A549 (cell line): ENCODE measurements at regions not wholly inside any gene's neighbourhood (a gene's known extent, or its start where the extent isn't known, plus 50 kb on each side); places are given as distances from the start of the nearest gene placed in this dataset.

Source experiments
- ATAC-seq, 2 experiments: fragments of 200-7000 bp in 1 of 2; fragments of >200 bp in 1 of 2; cut with Nextera tagmentation in 1 of 2; cut with Tn5 transposase in 1 of 2; 3 replicates each; pipeline versions ENCODE4 v1.8.0 to v1.9.1; 2018 to 2020; ENCODE audit warnings: mild to moderate bottlenecking in 1 of 2, moderate library complexity in 1 of 2
- CTCF ChIA-PET: fragments of 300-600 bp; sonication (Branson Sonifier 250); formaldehyde crosslinking; extraction: SDS; loops from one replicate; lab custom pipeline; 2021; ENCODE audit warnings: antibody characterized with exemption, inconsistent platforms; lab: Yijun Ruan, JAX
- POLR2A ChIA-PET: fragments of 350-600 bp; formaldehyde crosslinking; extraction: SDS; loops from one replicate; lab custom pipeline; 2021; ENCODE audit warnings: antibody characterized with exemption, inconsistent platforms; lab: Yijun Ruan, JAX
- DNase-seq, 2 experiments: peaks; one replicate each; pipeline versions ENCODE4 v3.0.0 to v3.0.0-alpha.2; 2011 to 2016; ENCODE audit warnings: low read depth in 1 of 2, low spot score in 1 of 2
- FAIRE-seq: peaks from 2 replicates; lab custom pipeline; 2011; peaks lifted over from hg19 to GRCh38; lab: Jason Lieb, UNC
- H3K27ac ChIP-seq, 2 experiments: fragments of >200 bp; sonication (Bioruptor Twin); formaldehyde crosslinking; 3 replicates each; pipeline ENCODE4 v1.5.1; 2016 to 2017
- H3K4me1 ChIP-seq: fragments of >200 bp; sonication (Bioruptor Twin); formaldehyde crosslinking; 3 replicates; pipeline ENCODE4 v1.6.1; 2016
- H3K4me2 ChIP-seq: fragments of >200 bp; sonication (Bioruptor Twin); formaldehyde crosslinking; 3 replicates; pipeline ENCODE4 v1.6.1; 2016
- H3K4me3 ChIP-seq: fragments of >200 bp; sonication (Bioruptor Twin); formaldehyde crosslinking; 3 replicates; pipeline ENCODE4 v1.5.1; 2016
- H3K9me3 ChIP-seq: fragments of >200 bp; sonication (Bioruptor Twin); formaldehyde crosslinking; 3 replicates; pipeline ENCODE4 v1.6.1; 2016
- BHLHE40 ChIP-seq: IDR thresholded peaks from 2 replicates; pipeline ENCODE4 v1.6.1; 2012; ENCODE audit warnings: low read depth, low read length, inconsistent platforms
- CBX2 ChIP-seq: fragments of 200-600 bp; sonication (generic); IDR thresholded peaks from 2 replicates; pipeline ENCODE4 v1.6.1; 2016; ENCODE audit warnings: low read depth, mild to moderate bottlenecking, borderline replicate concordance
- CHD4 ChIP-seq: fragments of 200-600 bp; sonication (generic); IDR thresholded peaks from 2 replicates; pipeline ENCODE4 v1.6.1; 2016; ENCODE audit warnings: antibody characterized with exemption, mild to moderate bottlenecking, borderline replicate concordance
- CTCF ChIP-seq: fragments of >200 bp; sonication (Bioruptor Twin); formaldehyde crosslinking; IDR thresholded peaks from 3 replicates; pipeline ENCODE4 v1.5.1; 2016
- E2F6 ChIP-seq: IDR thresholded peaks from 2 replicates; pipeline ENCODE4 v1.6.1; 2012; ENCODE audit warnings: low read depth, borderline replicate concordance
- EHF ChIP-seq: fragments of 250-450 bp; sonication (Bioruptor Pico); IDR thresholded peaks from 2 replicates; pipeline ENCODE4 v1.5.0; 2020; ENCODE audit warnings: mild to moderate bottlenecking
- ELK1 ChIP-seq: fragments of 150-350 bp; IDR thresholded peaks from 2 replicates; pipeline ENCODE4 v1.6.1; 2014; ENCODE audit warnings: low read depth, mild to moderate bottlenecking, low read length
- EP300 ChIP-seq, 2 experiments: fragments of >200 bp; sonication (Bioruptor Twin); formaldehyde crosslinking; IDR thresholded peaks; 2 replicates in 1 of 2; 3 replicates in 1 of 2; pipeline ENCODE4 v1.6.1; 2016 to 2017
- FOSB ChIP-seq: fragments of 250-450 bp; sonication (Bioruptor Pico); IDR thresholded peaks from 2 replicates; pipeline ENCODE4 v1.5.0; 2020; ENCODE audit warnings: mild to moderate bottlenecking, moderate library complexity
- FOSL2 ChIP-seq, 2 experiments: fragments of 450-650 bp in 1 of 2; fragments of >200 bp in 1 of 2; sonication (Bioruptor Twin) in 1 of 2; formaldehyde crosslinking; IDR thresholded peaks; 2 replicates each; pipeline versions ENCODE4 v1.5.0 to v1.6.1; 2016 to 2020; ENCODE audit warnings: mild to moderate bottlenecking in 1 of 2, moderate library complexity in 1 of 2
- FOXS1 ChIP-seq: fragments of 250-450 bp; sonication (Bioruptor Pico); IDR thresholded peaks from 2 replicates; pipeline ENCODE4 v1.5.0; 2020; ENCODE audit warnings: mild to moderate bottlenecking, moderate library complexity
- GATA3 ChIP-seq: IDR thresholded peaks from 2 replicates; pipeline ENCODE4 v1.6.1; 2012; ENCODE audit warnings: borderline replicate concordance
- HDAC2 ChIP-seq: fragments of 200-600 bp; sonication (generic); IDR thresholded peaks from 2 replicates; pipeline ENCODE4 v1.6.1; 2016
- HOXA7 ChIP-seq: fragments of 250-450 bp; sonication (Bioruptor Pico); IDR thresholded peaks from 2 replicates; pipeline ENCODE4 v1.5.0; 2020; ENCODE audit warnings: mild to moderate bottlenecking, moderate library complexity
- HOXB13 ChIP-seq: fragments of 250-450 bp; sonication (Bioruptor Pico); IDR thresholded peaks from 2 replicates; pipeline ENCODE4 v1.5.0; 2020; ENCODE audit warnings: low read depth, mild to moderate bottlenecking, moderate library complexity
- JUNB ChIP-seq: fragments of >200 bp; sonication (Bioruptor Twin); formaldehyde crosslinking; IDR thresholded peaks from 2 replicates; pipeline ENCODE4 v1.6.1; 2016
- MAZ ChIP-seq: fragments of 150-350 bp; IDR thresholded peaks from 2 replicates; pipeline ENCODE4 v1.6.1; 2014; ENCODE audit warnings: antibody characterized with exemption, low read depth, low read length, borderline replicate concordance
- NR3C1 ChIP-seq: fragments of >200 bp; sonication (Bioruptor Twin); formaldehyde crosslinking; IDR thresholded peaks from 3 replicates; pipeline ENCODE4 v1.6.1; 2017
- PBX3 ChIP-seq: IDR thresholded peaks from 2 replicates; pipeline ENCODE4 v1.6.1; 2012
- RAD21 ChIP-seq, 2 experiments: fragments of >200 bp in 1 of 2; sonication (Bioruptor Twin) in 1 of 2; formaldehyde crosslinking in 1 of 2; IDR thresholded peaks in 1 of 2; conservative IDR thresholded peaks in 1 of 2; 2 replicates in 1 of 2; 3 replicates in 1 of 2; pipeline ENCODE4 v1.6.1; 2012 to 2018; ENCODE audit warnings: inconsistent platforms in 1 of 2
- RFX5 ChIP-seq: fragments of 450-650 bp; IDR thresholded peaks from 2 replicates; pipeline ENCODE4 v1.7.1; 2014; ENCODE audit warnings: antibody characterized with exemption, mild to moderate bottlenecking, moderate library complexity
- TFCP2L1 ChIP-seq: fragments of 250-450 bp; sonication (Bioruptor Pico); IDR thresholded peaks from 2 replicates; pipeline ENCODE4 v1.5.0; 2021; ENCODE audit warnings: mild to moderate bottlenecking
- ZNF302 ChIP-seq: fragments of 250-450 bp; sonication (Bioruptor Pico); IDR thresholded peaks from 2 replicates; pipeline ENCODE4 v1.9.0; 2021; ENCODE audit warnings: inconsistent platforms, mild to moderate bottlenecking, moderate library complexity
- ZSCAN20 ChIP-seq: fragments of 250-450 bp; sonication (Bioruptor Pico); IDR thresholded peaks from 2 replicates; pipeline ENCODE4 v1.8.0; 2022; ENCODE audit warnings: mild to moderate bottlenecking, moderate library complexity
- WGBS: methylation state at CpG from one replicate; pipeline ENCODE4 v1.1.6; 2017; ENCODE audit errors: missing lambda C conversion rate; 5-methylcytosine and 5-hydroxymethylcytosine counted together

- H3K9me3 ChIP-seq = no peaks in the 10 kb centered on the region; the same call in 2 of the 3 replicates
- DNase-seq (no peak), ATAC-seq (no peak), FAIRE-seq (no peak)
- no peaks in the 10 kb centered on the region for H3K4me1 ChIP-seq
- WGBS = 47% methylated on average over 8 of the region's 14 CpGs
- ChIA-PET POLR2A (no interaction called here), CTCF (no interaction called here)
- TF ChIP-seq RAD21 (conservative IDR thresholded peaks at IDR 0.05 in 1 of 2, IDR thresholded peaks at IDR 0.05 in 1 of 2) (no peak), E2F6 (no peak), RFX5 (no peak), TFCP2L1 (CRISPR knock-in tag) (no peak), CTCF (no peak), CBX2 (no peak), ZNF302 (CRISPR knock-in tag) (no peak), BHLHE40 (no peak), FOSB (CRISPR knock-in tag) (no peak), JUNB (no peak), EP300 (IDR thresholded peaks at IDR 0.05) (no peak), MAZ (no peak), ELK1 (no peak), ZSCAN20 (CRISPR knock-in tag) (no peak), NR3C1 (no peak), EHF (no peak)
- no peak overlapping the region for H3K27ac ChIP-seq
- no peak overlapping the region for H3K4me3 ChIP-seq
- no peak overlapping the region for H3K4me2 ChIP-seq
These were observed 73.9 kb downstream of the TEX29 start for GRCh38 chr13:111394211-111394922.

GRCh38 chr13:111395511-111396393 lies 75.3 kb downstream of the TEX29 start:
- TF ChIP-seq EHF = no peak
- TF ChIP-seq HDAC2 = no peak
- no peak for TF ChIP-seq HOXA7 (CRISPR knock-in tag)
- no peak for TF ChIP-seq NR3C1
- no peak for TF ChIP-seq HOXB13
- no peak for TF ChIP-seq FOSL2 (IDR thresholded peaks at IDR 0.05)
- TF ChIP-seq FOSL2 (CRISPR knock-in tag; IDR thresholded peaks at IDR 0.05) = no peak
- no peak for TF ChIP-seq GATA3
- TF ChIP-seq E2F6 = no peak
- TF ChIP-seq RFX5 = no peak
- no peak for TF ChIP-seq MAZ
- TF ChIP-seq ELK1 = no peak
- no peak for TF ChIP-seq FOXS1 (CRISPR knock-in tag)
- TF ChIP-seq CHD4 = no peak
- TF ChIP-seq PBX3 = no peak
- TF ChIP-seq, all 56 proteins: peak for 0
- ATAC-seq = no peak
- WGBS = 35% methylated on average over 8 of the region's 9 CpGs

More at GRCh38 chr13:111395511-111396393, 75.3 kb downstream of the TEX29 start:
- CTCF ChIA-PET = interaction anchor here (0.6 kb wide), 1 partner anchor 404 kb away, joined by 3 read pairs; no protein-coding TSS in a partner anchor
- H3K4me1 ChIP-seq = no peaks in the 10 kb centered on the region
- no peaks in the 10 kb centered on the region; the same call in 2 of the 3 replicates for H3K9me3 ChIP-seq
- no peak overlapping the region for H3K4me3 ChIP-seq
- FAIRE-seq = no peak
- no peak overlapping the region for H3K27ac ChIP-seq
- DNase-seq = no peak
- H3K4me2 ChIP-seq = no peak overlapping the region
- POLR2A ChIA-PET = no interaction called here
